GDM1 (cell line): ENCODE measurements at regions not wholly inside any gene's neighbourhood (a gene's known extent, or its start where the extent isn't known, plus 50 kb on each side); places are given as distances from the start of the nearest gene placed in this dataset.
"Not testable (repeated sequence)": the region's sequence is repeated elsewhere in the genome, so short reads cannot be mapped to it uniquely, and the experiment has no call there.

Experiments used
- DNase-seq: peaks from one replicate; lab custom pipeline; 2025; lab: John Stamatoyannopoulos, UW

DNA sequence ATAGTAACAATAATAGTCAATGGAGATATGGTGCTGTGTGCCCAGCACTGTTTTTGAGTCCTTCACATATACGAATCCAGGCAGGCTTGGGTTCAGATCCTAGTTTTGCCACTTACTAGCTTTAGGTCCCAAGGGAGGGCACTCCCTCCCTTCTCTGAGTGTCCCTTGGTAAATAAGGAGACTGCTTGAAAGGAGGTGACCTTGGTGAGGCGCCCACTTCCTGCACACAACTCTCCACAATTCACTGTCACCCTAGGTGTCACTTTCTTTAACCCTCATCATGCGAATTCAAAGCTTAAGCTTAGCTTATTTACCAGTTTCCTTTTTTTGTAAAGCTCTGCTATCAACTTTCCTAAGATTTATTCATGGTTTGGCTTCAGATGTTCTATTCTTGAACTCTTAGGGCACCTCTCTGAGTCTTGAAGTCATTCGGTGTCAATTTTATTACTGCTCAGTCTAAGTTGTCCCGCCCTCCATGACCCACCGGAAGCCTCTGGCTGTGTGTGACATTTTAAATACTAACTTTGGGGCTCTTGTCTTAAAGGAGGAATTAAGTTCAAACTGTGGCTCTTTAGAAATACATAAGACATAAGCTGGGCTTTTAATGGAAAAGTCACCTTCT, 170.7 kb upstream of the ZNF618 start:
- no peak for DNase-seq

DNA sequence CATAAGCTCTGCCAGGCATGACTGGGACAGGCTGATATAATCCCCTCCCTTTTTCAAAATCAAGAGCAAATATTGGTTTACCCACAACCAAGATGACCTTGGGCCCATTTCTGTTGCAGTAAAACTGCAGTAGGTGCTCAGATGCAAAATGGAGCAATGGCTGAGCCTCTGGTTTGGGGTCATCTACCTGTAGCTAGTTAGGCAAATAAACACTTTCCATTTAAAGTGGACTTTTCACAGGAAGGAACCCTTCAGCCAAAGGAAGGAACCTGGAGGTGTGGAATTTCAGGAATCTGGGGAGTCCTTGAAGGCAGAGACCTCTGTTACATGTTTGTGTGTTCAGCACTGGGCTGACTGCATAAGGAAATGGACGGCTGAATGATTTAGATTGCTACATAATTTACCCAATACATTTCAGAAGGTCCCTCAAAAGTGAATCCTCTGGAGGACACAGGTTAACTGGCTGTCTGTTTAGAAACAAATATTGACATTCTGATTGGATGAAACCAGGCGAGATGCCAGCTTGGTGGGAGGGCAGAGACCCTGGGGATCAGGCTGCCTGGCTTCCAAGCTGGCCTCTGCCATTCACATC, 170.1 kb upstream of the ZNF618 start:
- DNase-seq: no peak

DNA sequence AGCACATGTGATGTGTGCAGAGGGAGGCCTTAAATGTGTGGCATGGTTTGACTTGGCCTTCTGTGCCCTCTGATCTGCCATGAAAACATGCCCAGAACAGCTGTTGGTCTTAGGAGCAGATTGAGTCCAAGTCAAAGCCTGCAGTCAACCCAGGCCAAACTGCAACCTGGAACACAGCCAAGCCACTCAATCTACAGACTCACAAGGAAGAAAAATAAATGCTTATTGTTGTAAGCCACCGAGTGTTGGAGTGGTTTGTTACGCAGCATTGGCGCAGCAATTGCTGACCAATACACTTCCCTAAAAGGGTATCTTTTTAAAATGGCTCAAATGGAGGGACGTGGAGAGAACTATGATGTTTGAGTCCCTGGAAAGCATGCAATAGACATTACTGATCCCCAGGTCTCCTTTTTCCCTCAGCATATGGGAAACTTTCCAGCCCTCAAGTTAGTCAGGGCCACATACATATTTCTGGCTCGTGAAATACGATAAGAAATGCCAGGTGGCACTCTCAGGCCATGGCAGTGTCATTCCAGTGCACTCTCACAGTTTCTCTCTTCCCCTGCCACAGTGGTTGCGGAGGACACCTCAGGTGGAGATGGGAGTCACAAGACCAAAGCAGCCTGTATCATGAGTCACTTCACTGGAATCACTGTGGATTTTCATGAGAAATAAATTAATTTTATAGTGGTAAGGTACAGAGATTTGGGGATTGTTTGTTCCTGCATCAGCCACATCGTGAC, 168.0 kb upstream of the ZNF618 start:
- no peak for DNase-seq

DNA sequence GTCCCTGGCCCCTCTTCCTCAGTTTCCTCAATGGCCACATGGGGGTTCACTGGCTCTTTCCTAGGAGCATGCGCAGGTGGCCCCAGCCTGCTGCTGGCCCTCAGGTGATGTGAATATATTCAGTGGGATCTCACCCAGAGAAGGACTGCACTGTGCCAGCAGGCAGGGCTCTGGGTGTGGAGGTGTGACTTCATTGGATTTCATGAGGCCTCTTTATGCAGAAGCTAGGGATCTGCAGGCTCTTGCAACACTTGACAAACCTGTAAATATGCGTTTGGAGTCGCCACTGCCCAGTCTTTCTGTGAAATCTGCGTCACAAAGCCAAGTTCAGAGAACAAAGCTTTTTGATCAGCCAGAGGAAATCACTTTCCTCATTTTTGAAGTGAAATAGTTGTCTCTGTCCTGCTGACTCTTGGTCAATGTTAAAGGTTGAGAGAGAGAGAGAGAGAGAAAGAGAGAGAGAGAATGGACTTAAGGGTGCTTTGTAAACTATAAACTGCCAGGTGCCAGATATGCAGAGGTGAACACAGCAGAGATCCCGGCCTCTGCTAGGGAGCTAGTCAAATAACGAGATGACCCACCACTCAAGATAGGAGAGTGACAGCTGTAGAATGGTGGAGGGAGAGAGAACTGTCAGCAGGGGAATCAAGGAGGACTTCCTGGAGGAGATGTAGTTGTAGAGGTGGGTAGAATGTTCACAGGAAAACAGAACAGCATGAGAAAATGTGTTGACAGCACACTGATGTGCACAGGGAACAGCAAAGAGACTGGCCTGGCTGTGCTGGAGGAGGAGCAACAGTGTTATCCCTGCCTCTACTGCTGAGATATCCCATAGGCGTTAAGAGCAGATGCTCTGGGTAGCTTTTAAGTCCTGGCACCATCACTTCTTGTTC, 167.0 kb upstream of the ZNF618 start:
- no peak for DNase-seq

DNA sequence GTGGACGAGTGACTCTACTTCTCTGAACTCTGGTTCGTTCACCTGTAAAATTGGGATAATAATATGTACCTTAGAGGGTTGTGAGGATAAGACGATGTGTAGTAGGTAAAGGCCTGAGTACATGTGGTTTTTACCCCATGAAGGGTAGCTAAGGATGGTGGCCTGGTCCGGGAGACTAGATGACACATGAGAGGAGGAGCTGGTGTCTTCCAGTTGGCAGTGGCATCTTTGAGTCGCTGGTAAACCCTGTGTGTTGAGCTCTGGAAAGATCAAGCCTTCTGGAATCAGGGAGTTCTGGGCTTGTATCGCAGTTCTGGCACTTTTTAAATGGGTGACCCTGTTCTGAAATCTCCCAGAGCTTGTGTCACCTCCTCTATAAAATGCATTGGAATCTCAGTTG, 166.4 kb upstream of the ZNF618 start:
- no peak for DNase-seq

DNA sequence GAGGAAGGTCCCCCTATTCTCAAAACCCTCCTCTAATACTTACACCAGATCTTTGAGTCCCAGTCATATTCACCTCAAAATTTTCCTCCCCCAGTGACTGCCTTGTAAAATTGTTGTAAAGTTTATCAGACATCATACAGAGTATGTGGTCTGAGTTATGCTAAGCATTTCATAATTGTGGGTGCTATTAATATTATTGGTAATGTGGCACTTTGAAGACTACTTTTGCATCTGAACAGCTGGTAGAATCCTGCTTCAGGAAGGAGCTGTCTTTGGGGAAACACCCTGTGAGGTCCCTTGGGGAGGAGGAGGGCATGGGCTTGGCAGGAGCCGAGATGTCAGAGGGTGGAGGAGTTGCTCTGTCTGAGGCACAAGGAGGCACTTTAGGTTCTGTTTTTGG, 164.9 kb upstream of the ZNF618 start:
- no peak for DNase-seq

DNA sequence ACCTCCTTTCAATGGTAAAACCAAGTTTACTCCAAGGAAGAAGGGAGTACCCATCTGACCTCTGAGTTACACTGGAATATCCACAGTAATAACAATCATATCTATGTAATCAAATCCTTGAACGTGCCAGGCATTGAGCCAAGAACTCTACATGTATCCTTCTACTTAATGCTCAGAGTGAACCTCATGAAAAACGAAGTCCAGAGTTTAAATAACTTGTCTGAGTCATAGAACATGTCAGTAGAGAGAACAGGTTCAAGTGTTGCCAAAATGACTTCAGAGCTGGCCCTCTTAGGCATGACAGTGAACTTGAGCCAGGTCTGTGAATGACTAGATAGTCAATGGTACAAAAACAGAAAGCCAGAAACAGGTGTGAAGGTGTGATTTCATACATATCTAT, 164.1 kb upstream of the ZNF618 start:
- DNase-seq: no peak

DNA sequence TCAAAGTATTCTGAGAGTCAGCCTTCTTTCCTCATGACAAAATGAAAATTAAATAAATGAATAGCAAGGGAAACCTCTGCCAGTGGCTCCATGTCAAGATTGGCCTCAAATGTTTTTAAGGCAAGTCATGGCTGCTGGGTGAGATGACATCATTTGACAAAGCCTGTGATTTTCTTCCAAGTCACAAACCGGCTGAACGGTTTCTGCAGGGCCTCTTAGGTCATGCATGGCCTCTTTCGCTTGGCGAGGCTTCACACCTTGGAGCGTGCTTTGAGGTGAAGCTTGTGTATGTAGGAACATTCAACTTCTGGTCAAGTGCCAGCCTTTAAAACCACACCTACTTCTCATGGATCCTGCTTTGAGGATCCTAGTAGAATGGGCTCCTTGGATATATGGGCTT, 161.0 kb upstream of the ZNF618 start:
- DNase-seq: no peak

DNA sequence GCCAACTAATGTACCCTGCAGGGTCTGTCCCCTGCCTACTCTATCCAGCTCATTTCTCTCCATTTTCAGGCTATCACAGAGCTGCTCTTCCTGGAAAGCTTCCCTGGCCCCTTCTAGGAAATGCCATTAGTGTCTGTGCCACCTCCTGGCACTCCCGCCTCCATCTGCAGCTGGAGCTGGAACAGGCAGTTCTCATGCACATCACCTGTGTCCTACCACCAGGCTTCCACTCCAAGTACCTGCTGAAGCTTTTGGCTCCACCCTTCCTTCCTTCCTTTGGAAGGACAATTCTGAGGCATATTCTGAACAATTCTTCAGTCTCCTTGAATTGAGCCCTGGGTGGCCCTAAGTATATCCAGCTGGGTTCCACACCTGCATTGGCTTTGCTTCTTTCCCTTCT, 156.2 kb upstream of the ZNF618 start:
- no peak for DNase-seq

DNA sequence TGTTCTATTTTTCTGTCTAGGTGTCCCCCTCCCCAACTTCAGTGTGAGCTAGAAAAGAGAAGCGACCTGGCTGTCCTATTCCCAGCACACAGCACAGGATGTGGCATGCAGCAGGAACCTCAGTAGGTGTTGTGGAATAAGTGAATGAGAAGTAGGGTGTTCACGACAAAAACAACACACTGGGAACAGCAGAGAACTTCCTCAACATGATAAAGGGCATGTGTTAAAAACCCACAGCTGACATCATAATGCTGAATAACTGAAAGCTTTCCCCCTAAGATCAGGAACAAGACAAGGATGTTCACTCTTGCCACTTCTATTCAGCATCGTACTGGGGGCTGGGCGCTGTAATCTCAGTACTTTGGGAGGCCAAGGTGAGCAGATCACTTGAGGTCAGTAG, 155.6 kb upstream of the ZNF618 start:
- DNase-seq: peak; percentile 40

DNA sequence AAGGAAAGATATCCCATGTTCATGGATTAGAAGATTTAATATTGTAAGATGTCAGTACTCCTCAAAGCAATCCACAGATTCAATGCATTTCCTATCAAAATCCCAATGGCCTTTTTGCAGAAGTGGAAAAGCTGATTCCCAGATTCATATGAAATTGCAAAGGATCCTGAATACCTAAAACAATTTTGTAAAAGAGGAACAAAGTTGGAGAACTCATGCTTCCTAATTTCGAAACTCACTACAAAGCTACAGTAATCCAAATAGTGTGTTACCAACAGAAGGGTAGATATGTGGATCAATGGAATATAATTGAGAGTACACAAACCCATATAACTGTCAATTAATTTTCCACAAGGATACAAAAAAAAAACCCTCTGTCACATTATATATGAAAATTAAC, 154.3 kb upstream of the ZNF618 start:
- no peak for DNase-seq

DNA sequence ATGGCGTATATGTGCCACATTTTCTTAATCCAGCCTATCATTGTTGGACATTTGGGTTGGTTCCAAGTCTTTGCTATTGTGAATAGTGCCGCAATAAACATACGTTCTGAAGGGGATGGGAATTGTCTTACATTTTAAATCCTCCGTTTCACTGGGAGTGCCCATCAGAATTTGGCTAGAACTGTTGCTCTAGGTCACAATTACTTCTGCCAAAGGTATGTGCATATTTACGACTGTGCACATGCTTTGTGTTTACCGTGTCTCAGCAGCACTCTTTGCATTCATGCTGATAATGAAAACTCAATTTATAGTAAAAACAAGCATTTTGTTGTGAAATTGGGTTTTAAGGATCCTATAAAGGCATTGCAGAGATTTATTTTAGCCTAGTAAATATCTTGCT, 151.9 kb upstream of the ZNF618 start:
- no peak for DNase-seq

DNA sequence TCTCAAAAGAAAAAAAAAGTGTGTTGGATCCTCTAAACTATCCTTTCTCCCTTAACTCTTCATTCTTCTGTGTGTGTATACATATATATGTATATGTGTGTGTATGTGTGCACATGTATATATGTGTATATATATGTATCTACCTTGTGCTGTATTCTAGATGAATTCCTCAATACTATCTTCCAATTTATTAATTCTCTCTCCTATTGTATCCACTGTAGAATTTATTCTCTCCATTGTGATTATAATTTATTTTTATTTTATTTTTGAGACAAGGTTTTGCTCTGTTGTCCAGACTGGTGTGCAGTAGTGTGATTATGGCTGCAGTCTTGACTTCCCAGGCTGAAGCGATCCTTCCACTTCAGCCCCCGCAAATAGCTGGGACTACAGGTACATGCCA, 147.1 kb upstream of the ZNF618 start:
- DNase-seq: no peak

DNA sequence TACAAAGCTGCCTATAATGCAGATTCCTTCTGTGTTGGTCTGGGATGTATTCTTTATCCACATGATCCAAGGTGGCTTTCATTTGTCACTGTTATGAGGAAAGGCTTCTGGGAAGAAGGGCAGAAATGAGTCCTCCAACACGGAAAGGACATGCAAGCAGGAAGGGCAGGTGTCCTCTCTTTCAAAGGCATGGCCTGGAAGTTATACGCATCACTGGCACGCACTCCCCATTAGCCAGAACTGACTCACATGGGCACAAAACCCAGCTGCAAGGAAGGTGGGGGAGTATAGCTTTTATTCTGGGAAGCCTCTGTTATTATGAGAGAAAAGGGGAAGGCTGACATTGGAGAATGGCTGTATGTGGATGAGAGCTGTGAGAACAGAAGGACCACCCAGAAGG, 141.3 kb upstream of the ZNF618 start:
- no peak for DNase-seq

DNA sequence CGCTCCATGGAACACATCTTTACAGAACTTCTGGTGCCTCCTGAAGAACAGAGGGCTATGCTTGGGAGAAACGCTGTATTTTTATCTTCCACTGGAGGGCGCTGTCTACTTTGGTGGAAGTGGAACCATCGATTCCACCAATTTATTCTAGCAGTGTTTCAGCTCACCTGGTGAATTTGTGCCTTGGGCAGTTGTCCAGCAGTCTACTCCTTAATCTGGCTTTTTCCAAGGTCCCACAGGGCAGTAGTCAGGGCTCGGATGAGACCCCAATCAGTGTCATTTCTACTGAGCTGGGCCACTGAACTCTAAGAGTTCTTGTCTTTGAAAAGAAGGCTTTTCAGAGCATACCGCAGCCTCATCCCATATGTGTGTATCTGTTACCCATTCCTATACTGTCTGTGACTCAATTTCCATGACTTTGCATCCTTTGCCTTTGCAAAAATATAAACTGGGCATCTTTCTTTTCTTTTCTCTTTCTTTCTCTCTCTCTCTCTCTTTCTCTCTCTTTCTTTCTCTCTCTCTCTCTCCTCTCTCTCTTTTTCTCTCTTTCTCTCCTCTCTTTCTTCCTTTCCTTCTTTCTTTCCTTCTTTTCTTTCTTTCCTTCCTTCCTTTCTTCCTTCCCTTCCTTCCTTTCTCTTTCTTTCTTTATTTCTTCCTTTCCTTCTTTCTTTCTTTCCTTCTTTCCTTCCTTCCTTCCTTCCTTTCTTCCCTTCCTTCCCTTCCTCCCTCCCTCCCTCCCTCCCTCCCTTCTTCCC, 138.4 kb upstream of the ZNF618 start:
- peak; percentile 37 for DNase-seq

DNA sequence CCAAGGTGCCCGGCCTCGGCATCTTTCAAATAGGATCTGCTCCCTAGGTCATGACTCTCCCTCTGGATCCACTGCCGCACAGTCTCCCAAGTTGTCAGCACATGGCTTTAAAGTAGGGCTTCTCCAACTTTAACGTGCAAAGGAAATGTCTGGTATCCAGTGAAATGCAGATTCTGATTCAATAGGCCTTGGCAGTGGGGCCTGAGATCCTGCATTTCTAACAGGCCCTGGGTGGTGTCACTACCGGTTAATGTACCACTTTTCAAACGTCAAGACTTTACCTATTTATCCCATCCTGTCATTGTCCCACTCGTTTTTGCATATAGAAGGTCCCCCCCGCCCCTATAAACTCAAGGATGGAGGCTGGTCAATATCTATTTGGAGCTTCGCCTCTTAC, 137.6 kb upstream of the ZNF618 start:
- no peak for DNase-seq

DNA sequence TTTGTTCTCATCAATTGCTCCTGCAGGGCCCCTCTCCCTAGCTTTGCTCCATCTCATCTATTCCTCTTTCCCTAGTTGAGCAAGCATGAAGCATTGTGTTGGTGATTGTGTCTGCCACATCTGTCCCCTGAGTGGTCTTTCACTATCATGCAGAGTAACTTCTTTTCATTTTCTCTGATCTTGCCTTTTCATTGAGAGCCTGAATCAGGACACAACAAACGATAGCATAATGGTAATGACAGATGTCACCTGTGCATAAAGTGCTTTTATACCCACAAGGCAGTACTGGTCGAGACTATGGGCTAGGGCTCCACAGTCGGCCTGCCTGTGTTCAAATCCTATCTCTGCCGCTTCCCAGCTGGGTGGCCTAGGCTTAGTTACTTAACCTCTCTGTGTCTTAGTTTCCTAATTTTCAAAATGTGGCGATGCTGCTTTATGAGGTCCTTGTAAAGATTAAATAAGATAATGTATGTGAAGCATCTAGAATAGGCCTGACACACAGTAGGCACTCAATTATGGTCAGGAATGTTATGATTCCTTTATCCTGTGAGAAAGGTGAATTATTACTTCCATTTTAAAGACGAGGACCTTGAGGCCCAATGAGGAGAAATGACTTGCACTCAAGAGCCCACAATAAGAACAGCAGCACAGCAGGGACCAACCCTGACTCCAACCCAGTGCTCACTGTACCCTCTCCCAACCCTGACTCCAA, 137.1 kb upstream of the ZNF618 start:
- DNase-seq: no peak

DNA sequence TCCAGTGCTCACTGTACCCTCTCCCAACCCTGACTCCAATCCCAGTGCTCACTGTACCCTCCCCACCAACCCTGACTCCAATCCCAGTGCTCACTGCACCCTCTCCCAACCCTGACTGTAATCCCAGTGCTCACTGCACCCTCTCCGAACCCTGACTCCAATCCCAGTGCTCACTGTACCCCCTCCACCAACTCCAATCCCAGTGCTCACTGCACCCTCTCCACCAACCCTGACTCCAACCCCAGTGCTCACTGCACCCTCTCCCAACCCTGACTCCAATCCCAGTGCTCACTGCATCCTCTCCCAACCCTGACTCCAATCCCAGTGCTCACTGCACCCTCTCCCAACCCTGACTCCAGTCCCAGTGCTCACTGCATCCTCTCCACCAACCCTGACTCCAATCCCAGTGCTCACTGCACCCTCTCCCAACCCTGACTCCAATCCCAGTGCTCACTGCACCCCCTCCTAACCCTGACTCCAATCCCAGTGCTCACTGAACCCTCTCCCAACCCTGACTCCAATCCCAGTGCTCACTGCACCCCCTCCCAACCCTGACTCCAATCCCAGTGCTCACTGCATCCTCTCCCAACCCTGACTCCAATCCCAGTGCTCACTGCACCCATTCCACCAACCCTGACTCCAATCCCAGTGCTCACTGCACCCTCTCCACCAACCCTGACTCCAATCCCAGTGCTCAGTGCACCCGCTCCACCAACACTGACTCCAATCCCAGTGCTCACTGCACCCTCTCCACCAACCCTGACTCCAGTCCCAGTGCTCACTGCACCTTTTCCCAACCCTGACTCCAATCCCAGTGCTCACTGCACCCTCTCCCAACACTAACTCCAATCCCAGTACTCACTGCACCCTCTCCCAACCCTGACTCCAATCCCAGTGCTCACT, 136.3 kb upstream of the ZNF618 start:
- not testable (repeated sequence) for DNase-seq

DNA sequence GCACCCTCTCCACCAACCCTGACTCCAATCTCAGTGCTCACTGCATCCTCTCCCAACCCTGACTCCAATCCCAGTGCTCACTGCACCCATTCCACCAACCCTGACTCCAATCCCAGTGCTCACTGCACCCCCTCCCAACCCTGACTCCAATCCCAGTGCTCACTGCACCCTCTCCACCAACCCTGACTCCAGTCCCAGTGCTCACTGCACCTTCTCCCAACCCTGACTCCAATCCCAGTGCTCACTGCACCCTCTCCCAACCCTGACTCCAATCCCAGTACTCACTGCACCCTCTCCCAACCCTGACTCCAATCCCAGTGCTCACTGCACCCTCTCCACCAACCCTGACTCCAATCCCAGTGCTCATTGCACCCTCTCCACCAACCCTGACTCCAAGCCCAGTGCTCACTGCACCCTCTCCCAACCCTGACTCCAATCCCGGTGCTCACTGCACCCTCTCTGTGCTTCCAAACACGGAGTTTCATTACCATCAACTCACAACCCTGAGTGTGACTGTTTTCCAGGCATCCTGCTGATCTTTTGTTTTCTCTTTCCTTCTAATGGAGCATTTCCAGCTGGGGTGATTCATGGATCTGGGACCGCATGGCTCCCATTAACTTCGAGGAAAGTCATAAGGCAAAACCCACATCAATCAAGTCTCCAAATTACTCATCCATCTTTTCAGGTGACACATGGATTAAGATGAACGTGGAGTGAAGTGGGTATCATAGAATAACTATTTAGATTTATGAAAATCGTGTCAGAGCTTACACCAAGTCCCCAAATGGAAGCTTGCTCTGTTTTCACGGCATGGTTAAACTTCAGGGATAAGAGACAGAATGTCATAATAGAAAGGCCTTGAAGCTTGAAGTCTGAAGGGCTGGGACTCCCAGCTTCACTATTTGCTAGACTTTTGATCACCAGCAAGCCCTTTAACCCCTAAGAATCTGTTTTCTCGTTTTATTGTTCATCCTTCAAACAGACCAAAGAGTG, 135.3 kb upstream of the ZNF618 start:
- DNase-seq: not testable (repeated sequence)
